Endothelial cell of umbilical vein (primary cell): ENCODE measurements at regions not wholly inside any gene's neighbourhood (a gene's known extent, or its start where the extent isn't known, plus 50 kb on each side); places are given as distances from the start of the nearest gene placed in this dataset.

ENCODE experiments used
- BruUV-seq: library from RNA; stranded (reverse); fragments of 400-500 nt; replicated peaks from 2 replicates; lab custom pipeline; 2021; lab: Mats Ljungman, UMichigan
- CTCF ChIA-PET: fragments of 300-600, 350-600 bp; sonication (Branson Sonifier 250); formaldehyde crosslinking; loops from one replicate; lab custom pipeline; 2021; ENCODE audit warnings: antibody characterized with exemption, inconsistent platforms; lab: Charles Lee
- POLR2A ChIA-PET: fragments of 300-600, 350-600 bp; sonication (Branson Sonifier 250); formaldehyde crosslinking; loops from one replicate; lab custom pipeline; 2021; ENCODE audit warnings: antibody characterized with exemption, inconsistent platforms; lab: Charles Lee
- DNase-seq: peaks from one replicate; pipeline ENCODE4 v3.0.0-alpha.2; 2011; ENCODE audit warnings: low read depth, low spot score
- FAIRE-seq: peaks from 2 replicates; lab custom pipeline; 2011; peaks lifted over from hg19 to GRCh38; lab: Jason Lieb, UNC
- H2AFZ ChIP-seq: 2 replicates; pipeline ENCODE4 v1.6.0; 2012; ENCODE audit warnings: low read depth, low read length, control low read depth, inconsistent platforms
- H3K27ac ChIP-seq: 2 replicates; pipeline ENCODE4 v1.5.1; 2011; ENCODE audit warnings: low read depth, mild to moderate bottlenecking, control low read depth, low read length, moderate library complexity; ENCODE audit not compliant: insufficient read depth
- H3K27me3 ChIP-seq, 2 experiments: 2 replicates each; pipeline versions ENCODE4 v1.6.0 to v1.6.1; 2011; ENCODE audit warnings: low read length in 2 of 2, mixed read lengths in 1 of 2; ENCODE audit not compliant: control insufficient read depth in 2 of 2, insufficient read depth in 2 of 2
- H3K36me3 ChIP-seq, 2 experiments: 2 replicates in 1 of 2; 3 replicates in 1 of 2; pipeline ENCODE4 v1.5.1; 2011; ENCODE audit warnings: low read length in 2 of 2, mild to moderate bottlenecking in 1 of 2, moderate library complexity in 1 of 2; ENCODE audit not compliant: control insufficient read depth in 2 of 2, insufficient read depth in 2 of 2; ENCODE audit errors: extremely low read depth in 1 of 2
- H3K4me1 ChIP-seq: 3 replicates; pipeline ENCODE4 v1.5.1; 2011; ENCODE audit warnings: mild to moderate bottlenecking, low read length; ENCODE audit not compliant: control insufficient read depth, insufficient read depth; ENCODE audit errors: extremely low read depth
- H3K4me2 ChIP-seq: 2 replicates; pipeline ENCODE4 v1.6.1; 2011; ENCODE audit warnings: low read length, control low read depth, mixed read lengths; ENCODE audit not compliant: insufficient read depth
- H3K4me3 ChIP-seq, 3 experiments: fragments of 200-600 bp in 1 of 3; sonication (generic), shearing (Covaris generic) in 1 of 3; replicated peaks in 1 of 3; 2 replicates each; pipeline ENCODE4 v1.5.1; 2011 to 2016; ENCODE audit warnings: control low read depth in 3 of 3, low read length in 3 of 3, mild to moderate bottlenecking in 2 of 3, inconsistent platforms in 1 of 3, low read depth in 1 of 3, moderate library complexity in 1 of 3; ENCODE audit not compliant: insufficient read depth in 1 of 3
- H3K79me2 ChIP-seq: 2 replicates; pipeline ENCODE4 v1.6.0; 2012; ENCODE audit warnings: low read length, inconsistent platforms; ENCODE audit not compliant: control insufficient read depth, insufficient read depth
- H3K9ac ChIP-seq: replicated peaks from 2 replicates; pipeline ENCODE3; 2011; ENCODE audit warnings: low read length, control low read depth; ENCODE audit not compliant: insufficient read depth; ENCODE audit errors: extremely low read depth
- H3K9me1 ChIP-seq: replicated peaks from 3 replicates; pipeline ENCODE4 v1.6.0; 2011; ENCODE audit warnings: mild to moderate bottlenecking, low read length; ENCODE audit not compliant: control insufficient read depth, insufficient read depth; ENCODE audit errors: extremely low read depth
- H3K9me3 ChIP-seq: replicated peaks from 2 replicates; pipeline ENCODE4 v1.5.1; 2012; ENCODE audit warnings: low read length, inconsistent platforms; ENCODE audit not compliant: control insufficient read depth, insufficient read depth
- H4K20me1 ChIP-seq: replicated peaks from 2 replicates; pipeline ENCODE3; 2011; ENCODE audit warnings: mild to moderate bottlenecking, low read length; ENCODE audit not compliant: control insufficient read depth, insufficient read depth; ENCODE audit errors: extremely low read depth
- EZH2 ChIP-seq: IDR thresholded peaks from 2 replicates; pipeline ENCODE4 v1.6.1; 2012; ENCODE audit warnings: borderline replicate concordance, low read depth, mild to moderate bottlenecking, moderate library complexity, low read length, inconsistent platforms; ENCODE audit not compliant: severe bottlenecking
- FOS ChIP-seq: IDR thresholded peaks from 2 replicates; pipeline ENCODE4 v1.6.1; 2011; ENCODE audit warnings: mild to moderate bottlenecking, low read length, moderate library complexity, borderline replicate concordance; ENCODE audit not compliant: insufficient read depth
- GATA2 ChIP-seq: IDR thresholded peaks from 2 replicates; pipeline ENCODE4 v1.7.0; 2011; ENCODE audit warnings: low read depth, mild to moderate bottlenecking, moderate library complexity, mixed read lengths, low read length; ENCODE audit not compliant: insufficient read length, insufficient read depth
- JUN ChIP-seq: IDR thresholded peaks from 2 replicates; pipeline ENCODE4 v1.6.1; 2011; ENCODE audit warnings: borderline replicate concordance, low read depth; ENCODE audit not compliant: insufficient read length, insufficient read depth
- MYC ChIP-seq: IDR thresholded peaks from one replicate; pipeline ENCODE4 v1.6.1; 2011; ENCODE audit warnings: mild to moderate bottlenecking, low read depth, low read length
- POLR2A ChIP-seq: IDR thresholded peaks from 2 replicates; pipeline ENCODE4 v1.6.1; 2012; ENCODE audit warnings: low read depth, mild to moderate bottlenecking, control low read depth, low read length
- POLR2AphosphoS5 ChIP-seq: IDR thresholded peaks from 2 replicates; pipeline ENCODE4 v1.6.1; 2012; ENCODE audit warnings: low read depth, mild to moderate bottlenecking, control low read depth, low read length, moderate library complexity; ENCODE audit not compliant: insufficient read depth
- dilution Hi-C: fragments of 300-500 bp; cut with MboI; formaldehyde crosslinking; loops from one replicate; pipeline ENCODE4 v1.15.0; 2019; ENCODE audit warnings: low sequenced_read_pairs; ENCODE audit not compliant: extremely low pct_ligation_motif_present
- intact Hi-C: fragments of 100-400 bp; cut with micrococcal nuclease; formaldehyde crosslinking; loops from one replicate; pipeline ENCODE4 v1.10.0; 2022
- TF ChIP-seq, protein P1 (sequence below), 2 donors: IDR thresholded peaks; 1 replicate in 1 of 2; 2 replicates in 1 of 2; pipeline ENCODE4 v1.5.1; 2011; ENCODE audit warnings: low read length in 2 of 2, mild to moderate bottlenecking in 2 of 2, moderate library complexity in 2 of 2, control low read depth in 1 of 2, inconsistent platforms in 1 of 2, low read depth in 1 of 2; ENCODE audit not compliant: insufficient read depth in 1 of 2; ENCODE audit errors: extremely low read depth in 1 of 2
- TF ChIP-seq, protein P2 (sequence below): IDR thresholded peaks from 2 replicates; pipeline ENCODE4 v1.6.1; 2011; ENCODE audit not compliant: insufficient read depth, insufficient read length

DNA sequence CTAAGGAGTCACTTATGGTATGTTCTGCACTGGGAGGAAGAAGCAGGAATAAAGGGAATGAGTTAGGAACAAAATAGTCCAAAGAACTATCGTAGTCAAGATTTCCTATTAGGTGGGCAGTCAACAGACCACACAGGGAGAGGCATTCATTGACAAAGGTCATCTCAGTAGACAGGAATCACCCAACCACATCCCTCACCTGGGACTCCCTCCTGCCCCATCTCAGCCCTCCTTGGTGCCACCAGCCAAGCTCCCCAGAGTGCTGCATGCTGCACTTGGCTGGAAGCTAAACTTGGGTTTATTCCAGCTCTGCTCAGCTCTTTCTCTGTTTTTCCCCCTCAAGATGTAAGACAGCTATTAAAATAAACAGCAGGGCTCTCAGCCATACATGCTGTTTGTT lies 72.3 kb upstream of the CTNNB1 start:
- no peak overlapping the region for H3K4me2 ChIP-seq
- DNase-seq (no peak), FAIRE-seq (no peak)
- dilution Hi-C loops = no loop called here
- H3K36me3 ChIP-seq = no peaks in the 10 kb centered on the region
- no peaks in the 10 kb centered on the region for H3K79me2 ChIP-seq
- intact Hi-C loops = no loop called here
- H3K4me1 ChIP-seq = no peaks in the 10 kb centered on the region
- CTCF ChIA-PET = no interaction called here
- no peak overlapping the region for H2AFZ ChIP-seq
- no peaks in the 10 kb centered on the region for H3K9me3 ChIP-seq
- H4K20me1 ChIP-seq = no peaks in the 10 kb centered on the region
- H3K27ac ChIP-seq = no peak overlapping the region
- no peak overlapping the region for H3K4me3 ChIP-seq
- peaks cover 0 to 3% of the 10 kb centered on the region in 2 experiments for H3K27me3 ChIP-seq
- no peak overlapping the region for H3K9ac ChIP-seq
- H3K9me1 ChIP-seq = no peaks in the 10 kb centered on the region
- no TSS peak for BruUV-seq
- TF ChIP-seq, protein P1, sequence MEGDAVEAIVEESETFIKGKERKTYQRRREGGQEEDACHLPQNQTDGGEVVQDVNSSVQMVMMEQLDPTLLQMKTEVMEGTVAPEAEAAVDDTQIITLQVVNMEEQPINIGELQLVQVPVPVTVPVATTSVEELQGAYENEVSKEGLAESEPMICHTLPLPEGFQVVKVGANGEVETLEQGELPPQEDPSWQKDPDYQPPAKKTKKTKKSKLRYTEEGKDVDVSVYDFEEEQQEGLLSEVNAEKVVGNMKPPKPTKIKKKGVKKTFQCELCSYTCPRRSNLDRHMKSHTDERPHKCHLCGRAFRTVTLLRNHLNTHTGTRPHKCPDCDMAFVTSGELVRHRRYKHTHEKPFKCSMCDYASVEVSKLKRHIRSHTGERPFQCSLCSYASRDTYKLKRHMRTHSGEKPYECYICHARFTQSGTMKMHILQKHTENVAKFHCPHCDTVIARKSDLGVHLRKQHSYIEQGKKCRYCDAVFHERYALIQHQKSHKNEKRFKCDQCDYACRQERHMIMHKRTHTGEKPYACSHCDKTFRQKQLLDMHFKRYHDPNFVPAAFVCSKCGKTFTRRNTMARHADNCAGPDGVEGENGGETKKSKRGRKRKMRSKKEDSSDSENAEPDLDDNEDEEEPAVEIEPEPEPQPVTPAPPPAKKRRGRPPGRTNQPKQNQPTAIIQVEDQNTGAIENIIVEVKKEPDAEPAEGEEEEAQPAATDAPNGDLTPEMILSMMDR (IDR thresholded peaks at IDR 0.05; ENCODE audit: extremely low read depth in 1 of 2, insufficient read depth in 1 of 2, low read depth in 1 of 2, low read length in 2 of 2) = no peak
- TF ChIP-seq, protein P2, sequence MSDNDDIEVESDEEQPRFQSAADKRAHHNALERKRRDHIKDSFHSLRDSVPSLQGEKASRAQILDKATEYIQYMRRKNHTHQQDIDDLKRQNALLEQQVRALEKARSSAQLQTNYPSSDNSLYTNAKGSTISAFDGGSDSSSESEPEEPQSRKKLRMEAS = no peak
- TF ChIP-seq FOS = no peak
- TF ChIP-seq POLR2AphosphoS5 = no peak
- no peak for TF ChIP-seq JUN
- TF ChIP-seq POLR2A = no peak
- no peak for TF ChIP-seq GATA2
- TF ChIP-seq EZH2 = no peak
- no peak for TF ChIP-seq MYC
- POLR2A ChIA-PET = no interaction called here
